Cardiac muscle cell (in vitro differentiated cells and primary cell): ENCODE measurements at regions not wholly inside any gene's neighbourhood (a gene's known extent, or its start where the extent isn't known, plus 50 kb on each side); places are given as distances from the start of the nearest gene placed in this dataset.

Source experiments
- DNase-seq, 2 donors: peaks; one replicate each; pipeline versions ENCODE4 v3.0.0 to v3.0.0-alpha.2; 2010 to 2017; ENCODE audit warnings: low read depth in 1 of 2, low spot score in 1 of 2
- H3K27ac ChIP-seq: fragments of 200-600 bp; sonication (generic); 2 replicates; pipeline ENCODE4 v1.5.1; 2016
- H3K27me3 ChIP-seq: fragments of 200-600 bp; sonication (generic); 2 replicates; pipeline ENCODE4 v1.6.0; 2016; ENCODE audit warnings: control low read depth
- H3K36me3 ChIP-seq: fragments of 200-600 bp; sonication (generic); 2 replicates; pipeline ENCODE4 v1.5.1; 2016; ENCODE audit warnings: control low read depth
- H3K4me1 ChIP-seq: fragments of 200-600 bp; sonication (generic); 2 replicates; pipeline ENCODE4 v1.8.1; 2017; ENCODE audit warnings: low read depth, mild to moderate bottlenecking, mixed run types
- H3K4me3 ChIP-seq: fragments of 200-600 bp; sonication (generic); 2 replicates; pipeline ENCODE4 v1.5.1; 2016; ENCODE audit warnings: mild to moderate bottlenecking
- H3K9me3 ChIP-seq: fragments of 200-600 bp; sonication (generic); 2 replicates; pipeline ENCODE4 v1.5.1; 2017; ENCODE audit warnings: low read depth, mild to moderate bottlenecking, control low read depth
- CTCF ChIP-seq: IDR thresholded peaks from 2 replicates; pipeline ENCODE4 v1.5.1; 2012; ENCODE audit warnings: low read depth, mild to moderate bottlenecking, low read length

GRCh38 chr19:32195706-32196610 lies 149.5 kb upstream of the ZNF507 start:
- H3K4me3 ChIP-seq: no peak overlapping the region
- no peaks in the 10 kb centered on the region for H3K4me1 ChIP-seq
- no peaks in the 10 kb centered on the region for H3K9me3 ChIP-seq
- H3K27ac ChIP-seq: no peak overlapping the region
- TF ChIP-seq CTCF: no peak
- DNase-seq: no peak
- no peaks in the 10 kb centered on the region for H3K27me3 ChIP-seq
- H3K36me3 ChIP-seq: no peaks in the 10 kb centered on the region

- H3K27ac ChIP-seq: no peak overlapping the region
- DNase-seq: no peak
- no peak overlapping the region for H3K4me3 ChIP-seq
- H3K4me1 ChIP-seq: no peaks in the 10 kb centered on the region
- no peaks in the 10 kb centered on the region for H3K9me3 ChIP-seq
- no peak for TF ChIP-seq CTCF
- no peaks in the 10 kb centered on the region for H3K36me3 ChIP-seq
- H3K27me3 ChIP-seq: no peaks in the 10 kb centered on the region
Observed at GRCh38 chr19:32196690-32197420, 148.6 kb upstream of the ZNF507 start.

- H3K4me1 ChIP-seq: no peaks in the 10 kb centered on the region
- no peaks in the 10 kb centered on the region for H3K36me3 ChIP-seq
- no peaks in the 10 kb centered on the region for H3K27me3 ChIP-seq
- no peaks in the 10 kb centered on the region for H3K9me3 ChIP-seq
- no peak overlapping the region for H3K4me3 ChIP-seq
- no peak for TF ChIP-seq CTCF
- DNase-seq: no peak
- no peak overlapping the region for H3K27ac ChIP-seq
Observed at GRCh38 chr19:32197896-32198882, 147.2 kb upstream of the ZNF507 start.

- Histone ChIP-seq H3K4me3 (no peak overlapping the region), H3K27me3 (no peaks in the 10 kb centered on the region), H3K27ac (no peak overlapping the region), H3K4me1 (no peaks in the 10 kb centered on the region), H3K36me3 (no peaks in the 10 kb centered on the region), H3K9me3 (no peaks in the 10 kb centered on the region)
- DNase-seq: no peak
- no peak for TF ChIP-seq CTCF
Observed at GRCh38 chr19:32199501-32200040, 145.8 kb upstream of the ZNF507 start.
